Activated CD4-positive, alpha-beta T cell treated with anti-CD3 and anti-CD28 coated beads, Interleukin-2, amount 10 ng/mL, durations not matched to agents 24 days and 14 days (primary cell): ENCODE measurements at regions not wholly inside any gene's neighbourhood (a gene's known extent, or its start where the extent isn't known, plus 50 kb on each side); places are given as distances from the start of the nearest gene placed in this dataset.
"Not testable (repeated sequence)": the region's sequence is repeated elsewhere in the genome, so short reads cannot be mapped to it uniquely, and the experiment has no call there.

Experiments
- DNase-seq: peaks from one replicate; pipeline ENCODE4 v3.0.0; 2022
- H3K27ac Mint-ChIP-seq: one replicate; pipeline ENCODE4 v1.8.0; 2022; ENCODE audit warnings: mild to moderate bottlenecking, mixed read lengths
- H3K27me3 Mint-ChIP-seq: one replicate; pipeline ENCODE4 v1.8.0; 2022; ENCODE audit warnings: mixed read lengths
- H3K36me3 Mint-ChIP-seq: one replicate; pipeline ENCODE4 v1.8.0; 2022; ENCODE audit warnings: low read depth, mild to moderate bottlenecking, mixed read lengths
- H3K4me1 Mint-ChIP-seq: one replicate; pipeline ENCODE4 v1.8.0; 2021; ENCODE audit warnings: mixed read lengths
- H3K4me3 Mint-ChIP-seq: one replicate; pipeline ENCODE4 v1.8.0; 2022; ENCODE audit warnings: mild to moderate bottlenecking, moderate library complexity, mixed read lengths
- H3K9me3 Mint-ChIP-seq: one replicate; pipeline ENCODE4 v1.8.0; 2021; ENCODE audit warnings: mixed read lengths
- intact Hi-C: fragments of 100-400 bp; cut with micrococcal nuclease; formaldehyde crosslinking; loops from one replicate; pipeline ENCODE4 v1.15.1; 2023

DNA sequence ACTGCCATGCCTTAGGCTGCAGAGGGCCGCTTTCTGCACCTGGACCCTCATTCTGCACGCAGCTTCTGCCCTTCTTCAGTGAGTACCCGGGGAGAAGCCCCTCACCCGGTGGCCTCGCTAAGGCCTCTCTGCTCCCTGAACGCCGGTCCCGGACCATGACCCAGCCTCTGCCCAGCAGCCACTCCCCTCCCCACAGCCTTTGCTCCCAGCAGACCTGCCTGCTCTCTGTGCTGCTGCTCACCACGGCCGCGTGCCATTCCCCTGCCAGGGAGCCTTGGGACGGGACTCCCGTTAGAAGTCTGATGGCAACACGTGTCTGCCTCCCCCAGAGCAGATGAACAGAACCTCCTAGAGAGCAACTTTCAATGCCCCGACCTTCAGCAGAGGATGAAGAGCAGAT, 282.8 kb downstream of the NDUFA10 start:
- Mint-ChIP-seq H3K27ac (no peak overlapping the region), H3K4me3 (no peak overlapping the region), H3K27me3 (no peaks in the 10 kb centered on the region), H3K4me1 (no peaks in the 10 kb centered on the region), H3K36me3 (no peaks in the 10 kb centered on the region), H3K9me3 (no peaks in the 10 kb centered on the region)
- no peak for DNase-seq
- intact Hi-C loops, result no loop called here

DNA sequence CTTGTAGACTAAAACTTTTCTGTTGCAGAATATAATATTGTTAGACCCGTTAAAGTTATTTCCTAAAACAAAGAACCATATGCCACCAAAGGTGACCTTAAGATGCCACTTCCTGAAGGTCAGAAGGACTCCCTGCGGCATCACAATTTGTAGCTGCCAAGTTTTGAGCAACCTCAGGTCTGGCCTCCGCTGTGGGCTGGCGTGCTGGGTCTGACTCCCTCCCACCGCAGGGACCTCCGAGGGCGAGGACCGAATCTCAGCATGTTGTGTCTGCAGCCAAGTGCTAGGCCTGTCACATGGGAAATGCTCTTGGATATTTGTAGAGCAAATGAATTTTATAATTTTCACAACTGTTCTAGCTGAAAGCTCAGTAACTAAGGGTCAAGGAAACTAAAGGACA, 285.9 kb downstream of the NDUFA10 start:
- Mint-ChIP-seq H3K27me3 (no peaks in the 10 kb centered on the region), H3K9me3 (no peaks in the 10 kb centered on the region), H3K4me1 (no peaks in the 10 kb centered on the region), H3K36me3 (no peaks in the 10 kb centered on the region), H3K4me3 (no peak overlapping the region), H3K27ac (no peak overlapping the region)
- intact Hi-C loops, result no loop called here
- DNase-seq, result no peak

DNA sequence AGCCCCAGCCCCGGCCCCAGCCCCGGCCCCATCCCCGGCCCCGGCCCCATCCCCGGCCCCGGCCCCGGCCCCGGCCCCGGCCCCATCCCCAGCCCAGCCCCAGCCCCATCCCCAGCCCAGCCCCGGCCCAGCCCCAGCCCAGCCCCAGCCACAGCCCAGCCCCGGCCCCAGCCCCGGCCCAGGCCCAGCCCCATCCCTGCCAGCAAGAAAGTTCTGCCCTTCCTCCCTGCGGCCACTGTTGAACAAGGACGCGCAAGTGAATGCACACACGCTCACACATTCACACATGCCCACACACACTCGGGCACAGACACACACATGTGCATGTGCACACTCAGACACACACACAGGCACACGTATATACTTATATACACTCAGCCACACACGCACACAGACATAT, 287.0 kb downstream of the NDUFA10 start:
- H3K4me3 Mint-ChIP-seq, result no peak overlapping the region
- H3K4me1 Mint-ChIP-seq, result no peaks in the 10 kb centered on the region
- intact Hi-C loops, result no loop called here
- no peaks in the 10 kb centered on the region for H3K36me3 Mint-ChIP-seq
- no peak for DNase-seq
- no peak overlapping the region for H3K27ac Mint-ChIP-seq
- H3K9me3 Mint-ChIP-seq, result no peaks in the 10 kb centered on the region
- no peaks in the 10 kb centered on the region for H3K27me3 Mint-ChIP-seq

DNA sequence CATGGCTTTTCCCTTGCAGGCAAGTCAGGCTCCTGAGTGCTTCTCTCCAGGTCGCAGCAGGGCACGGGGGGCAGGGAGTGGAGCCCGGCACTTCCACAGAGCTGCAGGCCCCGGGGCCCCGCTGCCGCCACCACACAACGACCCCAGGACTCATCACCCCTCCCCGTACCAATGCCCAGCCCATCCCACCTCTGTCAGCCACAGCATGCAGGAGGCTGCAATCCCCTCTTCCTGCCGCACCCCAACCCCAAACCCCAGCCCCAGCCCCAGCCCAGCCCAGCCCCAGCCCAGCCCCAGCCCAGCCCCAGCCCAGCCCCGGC, 288.0 kb downstream of the NDUFA10 start:
- no peak overlapping the region for H3K27ac Mint-ChIP-seq
- H3K36me3 Mint-ChIP-seq, result no peaks in the 10 kb centered on the region

DNA sequence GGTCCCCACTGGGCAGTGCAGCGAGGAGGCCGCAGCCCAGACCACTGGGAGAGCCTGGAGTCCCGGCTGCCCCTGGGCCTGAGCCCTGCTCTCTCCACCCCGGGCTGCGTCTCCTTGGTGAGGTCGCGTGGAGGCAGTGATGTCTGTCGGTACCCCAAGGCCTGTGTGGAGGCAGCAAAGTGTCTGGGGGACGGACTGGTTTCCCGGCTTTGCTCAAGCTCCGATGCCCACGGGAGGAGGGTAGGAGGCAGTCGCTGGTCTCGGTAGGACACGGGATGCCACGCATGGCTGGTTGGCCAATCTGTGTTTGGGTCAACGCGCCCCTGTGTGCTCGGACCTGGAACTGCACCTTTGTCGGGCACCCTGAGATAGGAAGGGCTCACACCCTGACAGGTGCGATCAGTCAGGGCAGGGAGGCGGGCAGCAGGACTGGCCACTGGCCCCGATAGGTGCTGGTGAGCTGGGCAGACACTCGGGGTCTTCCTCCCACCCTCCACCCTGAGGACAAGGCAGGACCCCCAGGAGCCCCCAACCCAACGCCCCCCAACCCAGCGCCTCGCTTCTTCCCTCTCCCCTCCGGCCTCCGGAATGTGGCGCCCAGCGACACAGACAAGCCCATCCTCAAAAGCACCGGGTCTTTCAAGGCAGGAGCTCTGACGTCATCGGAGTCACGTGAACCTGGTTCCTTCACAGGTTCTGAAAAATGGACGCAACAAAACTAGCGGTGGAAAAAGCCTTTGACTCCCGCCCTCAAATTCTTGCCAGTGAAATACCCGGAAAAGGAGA, 288.6 kb downstream of the NDUFA10 start:
- no peak for DNase-seq
- no peak overlapping the region for H3K4me3 Mint-ChIP-seq
- no peak overlapping the region for H3K27ac Mint-ChIP-seq
- intact Hi-C loops, result no loop called here
- no peaks in the 10 kb centered on the region for H3K36me3 Mint-ChIP-seq
- H3K9me3 Mint-ChIP-seq, result no peaks in the 10 kb centered on the region
- no peaks in the 10 kb centered on the region for H3K27me3 Mint-ChIP-seq
- H3K4me1 Mint-ChIP-seq, result no peaks in the 10 kb centered on the region

More for the DNA sequence above, 288.0 kb downstream of the NDUFA10 start:
- H3K4me3 Mint-ChIP-seq, result no peak overlapping the region
- intact Hi-C loops, result no loop called here
- no peaks in the 10 kb centered on the region for H3K9me3 Mint-ChIP-seq
- no peak for DNase-seq
- no peaks in the 10 kb centered on the region for H3K27me3 Mint-ChIP-seq
- H3K4me1 Mint-ChIP-seq, result no peaks in the 10 kb centered on the region

DNA sequence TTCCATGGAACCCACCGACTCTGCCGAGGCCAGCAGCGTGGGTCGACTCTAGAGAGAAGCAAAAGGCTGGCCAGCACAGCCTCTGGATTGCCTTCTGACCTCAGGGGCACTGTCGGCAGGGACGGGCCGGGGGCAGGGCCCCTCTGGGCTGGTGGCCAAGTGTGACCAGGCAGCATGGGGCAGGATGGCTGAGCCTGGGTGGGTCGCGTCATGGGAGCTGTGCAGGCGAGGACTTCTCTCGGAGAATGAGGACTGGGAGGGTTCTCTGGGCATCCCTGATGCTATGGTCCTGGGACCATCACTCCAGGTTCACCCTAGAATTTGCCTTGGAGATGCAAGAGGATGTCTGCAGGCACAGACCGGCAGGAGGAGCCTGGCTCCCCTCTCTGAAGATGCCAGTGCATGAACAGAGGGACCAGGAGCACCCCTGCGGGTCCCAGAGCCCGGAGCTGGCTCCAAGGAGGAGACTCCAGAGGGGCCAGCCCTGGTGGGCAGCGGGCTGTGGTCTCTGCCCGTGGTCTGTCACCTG, 289.2 kb downstream of the NDUFA10 start:
- Mint-ChIP-seq H3K9me3 (no peaks in the 10 kb centered on the region), H3K4me1 (no peaks in the 10 kb centered on the region), H3K27ac (no peak overlapping the region), H3K36me3 (no peaks in the 10 kb centered on the region), H3K27me3 (no peaks in the 10 kb centered on the region), H3K4me3 (no peak overlapping the region)
- no peak for DNase-seq
- intact Hi-C loops, result no loop called here

DNA sequence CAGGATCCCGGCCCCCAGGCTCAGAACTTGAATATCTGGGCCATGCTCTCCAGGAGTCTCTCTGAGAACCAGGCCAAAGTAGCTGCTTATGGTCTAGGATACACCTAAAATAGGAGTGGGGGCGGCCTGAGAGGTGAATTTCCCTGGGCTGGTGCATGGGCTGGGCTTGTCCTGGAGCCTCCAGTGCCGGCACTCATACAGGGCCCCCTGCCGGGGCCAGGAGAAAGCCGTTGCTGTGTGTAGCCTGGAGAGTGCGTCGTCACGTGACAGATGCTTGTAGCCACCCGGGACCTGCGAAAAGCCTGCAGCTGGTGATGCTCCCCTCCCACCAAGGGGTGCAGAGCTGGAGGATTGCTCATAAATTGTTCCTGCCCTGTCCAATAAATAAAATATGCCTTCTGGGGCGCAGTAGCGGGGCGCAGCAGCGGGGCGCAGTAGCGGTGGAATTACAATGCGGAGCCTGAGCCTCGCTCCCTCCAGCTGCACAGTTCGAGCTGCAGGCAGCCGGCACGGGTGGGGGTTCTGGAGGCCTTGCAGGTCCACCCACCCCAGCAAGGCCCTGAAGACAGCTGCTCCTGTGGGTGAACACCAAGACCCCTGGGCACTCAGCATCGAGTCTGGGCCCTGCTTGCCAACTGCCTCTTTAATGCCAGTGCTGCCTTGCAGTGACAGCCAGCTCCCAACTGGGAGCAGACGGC, 289.9 kb downstream of the NDUFA10 start:
- no peak for DNase-seq
- Mint-ChIP-seq H3K36me3 (no peaks in the 10 kb centered on the region), H3K9me3 (no peaks in the 10 kb centered on the region), H3K27me3 (no peaks in the 10 kb centered on the region), H3K27ac (no peak overlapping the region), H3K4me3 (no peak overlapping the region), H3K4me1 (peaks cover 4% of the 10 kb centered on the region)
- intact Hi-C loops, result no loop called here

DNA sequence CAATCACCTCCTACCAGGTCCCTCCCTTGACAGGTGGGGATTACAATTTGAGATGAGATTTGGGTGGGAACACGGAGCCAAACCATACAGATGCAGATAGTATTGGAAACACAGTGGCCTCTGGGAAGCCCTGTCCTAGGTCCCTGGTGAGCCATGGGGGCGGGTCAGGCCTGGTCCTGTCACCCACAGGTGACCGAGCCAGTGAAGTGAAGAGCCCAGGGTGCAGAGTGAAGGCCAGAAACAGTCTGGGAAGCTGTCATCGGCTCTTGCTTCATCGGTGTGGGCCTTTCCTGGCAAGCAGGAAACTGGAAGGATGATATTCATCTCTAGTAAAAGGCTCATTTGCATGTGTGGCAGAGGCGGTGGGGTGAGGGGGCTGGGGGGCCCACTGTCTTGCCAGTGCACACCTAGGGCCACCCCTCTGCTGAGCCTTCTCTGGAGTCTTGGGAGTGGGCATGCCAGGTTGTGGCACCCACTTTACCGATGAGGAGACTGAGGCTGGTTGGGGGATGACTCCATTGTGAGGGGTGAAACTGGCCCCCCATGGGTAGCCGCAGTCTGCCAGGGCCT, 290.6 kb downstream of the NDUFA10 start:
- Mint-ChIP-seq H3K4me3 (no peak overlapping the region), H3K4me1 (peaks cover 4% of the 10 kb centered on the region), H3K27me3 (no peaks in the 10 kb centered on the region), H3K9me3 (no peaks in the 10 kb centered on the region), H3K36me3 (no peaks in the 10 kb centered on the region), H3K27ac (no peak overlapping the region)
- intact Hi-C loops, result no loop called here
- DNase-seq, result no peak

DNA sequence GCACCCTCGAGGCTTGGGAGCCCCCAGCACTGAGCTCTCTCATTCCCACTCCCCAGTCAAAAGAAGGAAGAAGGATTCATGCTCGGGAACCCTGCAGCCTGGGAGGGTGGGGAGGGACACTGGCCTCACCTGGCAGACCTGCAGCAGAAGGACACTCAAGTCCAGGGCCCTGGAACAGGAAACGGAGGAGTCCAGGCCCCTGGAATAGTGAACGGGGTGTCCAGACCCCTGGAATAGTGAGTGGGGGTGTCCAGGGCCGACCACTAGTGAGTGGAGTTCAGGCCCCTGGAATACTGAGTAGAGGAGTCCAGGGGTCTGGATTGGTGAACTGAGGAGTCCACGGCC, 292.5 kb downstream of the NDUFA10 start:
- H3K27ac Mint-ChIP-seq, result no peak overlapping the region
- intact Hi-C loops, result no loop called here
- no peaks in the 10 kb centered on the region for H3K9me3 Mint-ChIP-seq
- H3K36me3 Mint-ChIP-seq, result no peaks in the 10 kb centered on the region
- H3K4me3 Mint-ChIP-seq, result no peak overlapping the region
- H3K4me1 Mint-ChIP-seq, result peaks cover 4% of the 10 kb centered on the region
- no peak for DNase-seq
- H3K27me3 Mint-ChIP-seq, result no peaks in the 10 kb centered on the region

DNA sequence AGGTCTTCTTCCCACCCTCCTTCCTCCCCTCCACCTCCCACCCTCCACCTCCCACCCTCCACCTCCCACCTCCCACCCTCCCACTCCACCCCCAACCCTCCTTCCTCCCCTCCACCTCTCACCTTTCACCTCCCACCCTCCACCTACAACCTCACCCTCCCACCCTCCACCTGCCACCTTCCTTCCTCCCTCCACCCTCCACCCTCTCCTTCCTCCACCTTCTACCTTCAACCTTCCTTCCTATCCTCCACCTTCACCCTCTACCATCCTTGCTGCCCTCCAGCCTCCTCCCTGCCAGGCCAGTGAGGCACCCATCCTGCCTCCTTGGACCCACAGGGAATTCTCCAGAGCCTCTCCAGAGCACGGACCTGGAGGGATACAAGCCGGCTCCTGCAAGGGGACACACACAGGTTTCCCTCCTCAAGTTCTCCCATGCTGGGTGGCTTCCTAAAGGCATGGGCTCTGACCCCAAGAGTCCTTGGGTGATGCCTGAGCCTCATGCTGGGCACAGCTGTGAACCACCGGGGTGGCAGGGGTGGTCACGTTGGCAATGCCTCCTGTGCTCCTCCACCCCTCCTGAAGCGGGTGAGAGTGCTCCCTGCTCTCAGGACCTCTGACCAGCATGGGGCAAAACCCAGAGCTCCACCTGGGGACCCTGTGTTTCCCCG, 293.0 kb downstream of the NDUFA10 start:
- no peak for DNase-seq
- H3K9me3 Mint-ChIP-seq, result no peaks in the 10 kb centered on the region
- no peaks in the 10 kb centered on the region for H3K27me3 Mint-ChIP-seq
- H3K27ac Mint-ChIP-seq, result no peak overlapping the region
- no peaks in the 10 kb centered on the region for H3K36me3 Mint-ChIP-seq
- intact Hi-C loops, result no loop called here
- H3K4me3 Mint-ChIP-seq, result no peak overlapping the region
- H3K4me1 Mint-ChIP-seq, result peaks cover 4% of the 10 kb centered on the region

DNA sequence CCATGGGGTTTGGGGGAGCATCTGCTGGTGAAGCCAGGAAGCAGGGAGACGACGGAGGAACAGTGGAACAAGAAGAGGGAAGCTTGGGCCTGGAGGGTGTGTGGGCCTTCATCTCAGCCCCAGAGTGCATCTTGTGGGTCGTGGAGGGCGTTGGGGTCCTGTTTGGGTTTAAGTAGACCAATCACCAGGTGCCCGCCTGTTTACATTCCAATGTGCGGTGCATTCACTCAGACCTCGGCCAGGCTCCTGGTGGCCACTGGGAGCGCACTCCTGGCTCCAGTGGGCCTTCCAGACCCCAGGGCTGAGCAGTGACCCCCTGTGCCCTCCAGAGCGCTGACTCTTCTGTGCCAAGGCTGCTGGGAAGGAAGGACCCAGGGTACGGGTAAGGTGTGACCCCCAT, 293.7 kb downstream of the NDUFA10 start:
- intact Hi-C loops, result no loop called here
- Mint-ChIP-seq H3K9me3 (no peaks in the 10 kb centered on the region), H3K27me3 (no peaks in the 10 kb centered on the region), H3K36me3 (no peaks in the 10 kb centered on the region), H3K4me1 (peaks cover 4% of the 10 kb centered on the region), H3K27ac (no peak overlapping the region), H3K4me3 (no peak overlapping the region)
- no peak for DNase-seq

DNA sequence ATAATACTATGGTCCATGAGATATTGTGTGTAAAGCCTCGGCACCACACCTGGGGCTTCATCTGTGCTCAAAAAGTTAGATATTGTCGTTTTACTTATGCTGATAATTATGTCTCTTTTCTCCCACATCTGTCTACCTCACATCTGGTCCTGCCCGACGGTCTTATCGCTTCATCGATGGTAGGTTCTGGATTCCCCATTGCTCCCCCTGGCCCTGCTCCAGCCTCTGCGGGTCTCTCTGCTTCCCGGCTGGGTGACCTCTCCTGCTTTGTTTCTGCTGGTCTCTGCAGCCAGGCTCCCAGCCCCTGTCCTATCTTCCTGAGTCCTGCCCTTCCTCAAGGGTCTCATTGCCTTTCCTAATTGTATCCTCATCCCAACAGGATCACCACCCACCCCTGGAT, 294.2 kb downstream of the NDUFA10 start:
- Mint-ChIP-seq H3K4me1 (peaks cover 4% of the 10 kb centered on the region), H3K9me3 (no peaks in the 10 kb centered on the region), H3K36me3 (no peaks in the 10 kb centered on the region), H3K4me3 (no peak overlapping the region), H3K27me3 (no peaks in the 10 kb centered on the region), H3K27ac (no peak overlapping the region)
- no peak for DNase-seq
- intact Hi-C loops, result no loop called here

DNA sequence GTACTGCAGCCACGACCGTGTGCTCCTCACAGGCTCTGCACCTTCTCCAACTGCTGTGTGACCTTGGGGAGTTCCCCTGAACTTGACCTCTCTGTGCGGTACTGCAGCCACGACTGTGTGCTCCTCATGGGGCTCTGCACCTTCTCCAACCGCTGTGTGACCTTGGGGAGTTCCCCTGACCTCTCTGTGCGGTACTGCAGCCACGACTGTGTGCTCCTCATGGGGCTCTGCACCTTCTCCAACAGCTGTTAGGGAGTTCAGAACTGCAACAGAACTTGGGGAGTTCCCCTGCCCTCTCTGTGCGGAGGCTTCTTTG, 294.6 kb downstream of the NDUFA10 start:
- H3K4me3 Mint-ChIP-seq, H3K27ac Mint-ChIP-seq, DNase-seq, H3K27me3 Mint-ChIP-seq, intact Hi-C loops, H3K4me1 Mint-ChIP-seq, H3K36me3 Mint-ChIP-seq, H3K9me3 Mint-ChIP-seq: not testable (repeated sequence)
